Choroid plexus epithelial cell (primary cell): ENCODE measurements at regions not wholly inside any gene's neighbourhood (a gene's known extent, or its start where the extent isn't known, plus 50 kb on each side); places are given as distances from the start of the nearest gene placed in this dataset.

Source experiments
- DNase-seq: peaks from one replicate; pipeline ENCODE4 v3.0.0-alpha.2; 2010; ENCODE audit warnings: low read depth
- H3K4me3 ChIP-seq: 2 replicates; pipeline ENCODE4 v1.5.1; 2011; ENCODE audit warnings: low read depth, mild to moderate bottlenecking, control low read depth, low read length, moderate library complexity
- TF ChIP-seq, protein P1 (sequence below): conservative IDR thresholded peaks from 2 replicates; pipeline ENCODE4 v1.5.1; 2011; ENCODE audit warnings: low read depth, mild to moderate bottlenecking, control low read depth, inconsistent platforms, low read length, moderate library complexity

DNA sequence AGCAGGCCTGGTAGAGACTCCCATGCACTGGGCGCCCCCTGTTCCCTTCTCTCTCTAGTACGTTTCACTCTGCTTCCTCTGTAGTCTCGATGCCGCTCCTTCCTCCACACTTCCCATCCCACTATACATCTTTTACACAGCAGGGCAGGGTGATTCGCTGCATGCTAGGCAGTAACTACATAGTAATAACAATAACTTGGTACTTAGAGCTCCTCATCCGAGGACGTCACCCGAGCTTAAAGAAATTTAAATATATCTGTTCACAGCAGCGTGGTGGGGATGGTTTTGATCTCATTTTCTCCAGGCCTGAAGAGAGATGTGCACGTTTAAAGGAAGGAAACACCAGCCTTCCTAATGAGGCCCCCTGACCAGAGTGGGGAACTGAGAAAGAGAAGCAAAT, 276.9 kb downstream of the SKAP2 start:
- TF ChIP-seq, protein P1, sequence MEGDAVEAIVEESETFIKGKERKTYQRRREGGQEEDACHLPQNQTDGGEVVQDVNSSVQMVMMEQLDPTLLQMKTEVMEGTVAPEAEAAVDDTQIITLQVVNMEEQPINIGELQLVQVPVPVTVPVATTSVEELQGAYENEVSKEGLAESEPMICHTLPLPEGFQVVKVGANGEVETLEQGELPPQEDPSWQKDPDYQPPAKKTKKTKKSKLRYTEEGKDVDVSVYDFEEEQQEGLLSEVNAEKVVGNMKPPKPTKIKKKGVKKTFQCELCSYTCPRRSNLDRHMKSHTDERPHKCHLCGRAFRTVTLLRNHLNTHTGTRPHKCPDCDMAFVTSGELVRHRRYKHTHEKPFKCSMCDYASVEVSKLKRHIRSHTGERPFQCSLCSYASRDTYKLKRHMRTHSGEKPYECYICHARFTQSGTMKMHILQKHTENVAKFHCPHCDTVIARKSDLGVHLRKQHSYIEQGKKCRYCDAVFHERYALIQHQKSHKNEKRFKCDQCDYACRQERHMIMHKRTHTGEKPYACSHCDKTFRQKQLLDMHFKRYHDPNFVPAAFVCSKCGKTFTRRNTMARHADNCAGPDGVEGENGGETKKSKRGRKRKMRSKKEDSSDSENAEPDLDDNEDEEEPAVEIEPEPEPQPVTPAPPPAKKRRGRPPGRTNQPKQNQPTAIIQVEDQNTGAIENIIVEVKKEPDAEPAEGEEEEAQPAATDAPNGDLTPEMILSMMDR = no peak
- H3K4me3 ChIP-seq = no peak overlapping the region
- DNase-seq = no peak

DNA sequence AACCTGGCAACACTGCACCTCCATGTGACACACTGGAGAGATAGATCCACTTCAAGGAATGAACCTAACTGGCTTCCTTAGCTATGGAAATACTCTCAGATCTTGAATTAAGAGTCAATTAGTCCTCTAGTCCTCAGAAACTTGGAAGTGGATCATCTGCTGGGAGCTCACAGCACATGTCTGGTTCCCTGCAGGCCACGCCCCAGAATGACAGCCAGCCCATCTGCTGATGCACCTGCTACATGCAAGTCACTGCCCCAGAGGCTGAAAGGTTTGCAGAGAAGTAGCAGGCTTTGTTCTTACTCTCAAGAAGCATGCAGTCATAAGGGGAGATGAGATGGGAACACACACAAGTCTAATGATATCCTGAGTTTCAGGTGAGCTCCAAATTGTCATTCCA, 275.9 kb downstream of the SKAP2 start:
- no peak overlapping the region for H3K4me3 ChIP-seq
- TF ChIP-seq, protein P1 = no peak
- DNase-seq = no peak

DNA sequence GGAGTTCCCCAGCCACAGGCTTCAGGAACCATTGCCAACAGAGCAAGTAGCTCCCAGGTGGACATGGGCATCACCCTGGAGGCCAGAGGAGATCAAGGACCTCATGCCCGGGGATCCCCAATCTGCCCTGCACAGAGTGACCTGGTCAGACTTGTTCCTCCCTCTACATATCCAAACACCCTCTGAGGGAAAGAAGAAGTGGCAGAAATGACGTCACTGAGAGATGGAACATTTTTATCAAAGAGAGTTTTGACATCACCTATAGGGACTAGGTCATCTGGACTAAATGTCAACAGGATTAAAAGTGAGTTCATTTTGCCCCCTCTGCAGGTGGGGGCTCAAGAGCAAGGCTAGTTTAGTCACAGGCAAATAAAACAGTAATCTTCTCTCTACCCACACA, 273.7 kb downstream of the SKAP2 start:
- no peak for DNase-seq
- H3K4me3 ChIP-seq = no peak overlapping the region
- TF ChIP-seq, protein P1 = no peak

DNA sequence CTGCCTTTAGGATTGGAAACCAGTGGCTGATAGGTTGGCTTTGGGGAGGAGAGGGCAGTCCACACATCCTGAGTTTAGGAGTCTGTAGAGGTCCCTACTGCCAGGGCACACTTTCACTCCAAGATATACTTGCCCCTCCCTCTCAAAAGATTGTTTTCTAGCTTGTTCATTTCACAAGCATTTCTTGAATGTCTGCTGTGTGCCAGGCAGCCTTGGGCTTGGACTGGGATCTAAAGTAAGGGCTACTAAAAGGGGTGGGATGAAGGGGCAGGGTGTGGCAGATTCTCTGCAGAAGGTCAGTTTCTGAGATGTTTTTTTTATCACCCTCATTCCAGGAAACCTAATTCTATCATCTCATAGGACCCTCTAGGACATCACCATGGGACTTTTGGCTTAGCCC, 272.4 kb downstream of the SKAP2 start:
- DNase-seq = no peak
- no peak overlapping the region for H3K4me3 ChIP-seq
- TF ChIP-seq, protein P1 = no peak

DNA sequence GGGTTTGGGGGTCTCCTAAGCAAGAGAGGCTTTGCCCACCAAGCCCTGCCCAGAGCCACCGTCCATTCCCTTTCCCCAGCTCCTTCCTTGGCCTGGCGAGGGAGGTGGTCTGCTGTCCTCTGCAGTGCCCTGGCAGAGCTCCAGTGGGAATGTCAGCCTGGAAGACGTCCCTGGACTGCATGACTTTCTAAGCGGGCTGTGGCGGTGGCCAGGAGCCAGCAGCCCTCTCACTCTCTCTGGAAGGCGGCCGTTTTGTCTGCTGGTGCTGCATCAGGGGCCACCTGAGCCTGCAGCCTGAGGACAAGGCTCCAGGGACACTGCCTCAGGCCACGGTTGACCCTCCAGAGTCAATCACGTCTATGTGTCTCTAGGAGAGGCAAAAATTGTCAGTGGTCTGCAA, 271.0 kb downstream of the SKAP2 start:
- no peak overlapping the region for H3K4me3 ChIP-seq
- TF ChIP-seq, protein P1 = no peak
- DNase-seq = no peak

DNA sequence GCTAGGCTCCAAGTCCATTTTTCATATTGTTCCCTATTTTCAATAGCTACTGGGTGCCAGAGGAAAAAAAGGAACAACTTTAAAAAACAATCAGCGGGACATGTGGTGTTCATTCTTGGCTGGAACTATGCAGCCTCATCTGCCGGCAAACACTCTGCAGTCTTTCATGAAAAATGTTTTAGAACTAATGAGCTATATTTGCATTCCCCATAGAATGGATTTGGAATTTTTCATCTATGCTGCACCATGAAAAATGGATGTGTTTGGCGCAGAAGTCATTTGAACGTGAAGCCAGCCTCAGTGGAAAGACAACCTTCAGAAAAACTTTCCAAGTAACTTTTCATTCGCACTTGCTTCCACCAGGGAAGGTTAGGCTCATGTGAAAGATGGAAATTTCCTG, 270.5 kb downstream of the SKAP2 start:
- no peak overlapping the region for H3K4me3 ChIP-seq
- TF ChIP-seq, protein P1 = no peak
- no peak for DNase-seq

DNA sequence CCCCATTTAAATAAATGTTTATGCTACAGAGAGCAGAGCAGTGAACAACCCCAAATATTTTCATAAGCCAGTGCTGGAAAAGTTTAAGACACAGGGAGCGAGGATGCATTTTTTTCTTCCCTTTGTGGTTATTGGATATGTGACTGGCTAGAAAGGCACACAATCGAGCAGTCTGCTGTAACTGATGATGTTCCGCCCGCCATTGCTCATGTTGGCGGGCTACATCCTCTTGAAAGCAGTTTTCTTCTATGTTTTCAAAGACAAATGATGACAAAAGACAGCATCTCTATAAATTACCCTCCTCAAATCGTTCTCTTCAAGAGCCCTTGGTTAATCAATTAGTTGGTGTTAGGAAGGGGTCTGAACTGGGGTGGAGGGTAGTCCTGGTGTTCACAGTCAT, 269.8 kb downstream of the SKAP2 start:
- no peak overlapping the region for H3K4me3 ChIP-seq
- TF ChIP-seq, protein P1 = no peak
- DNase-seq = no peak
